GM21381 (cell line): ENCODE measurements at regions not wholly inside any gene's neighbourhood (a gene's known extent, or its start where the extent isn't known, plus 50 kb on each side); places are given as distances from the start of the nearest gene placed in this dataset.

Source experiments
- ATAC-seq: cut with Tn5 transposase; IDR thresholded peaks from one replicate; pipeline ENCODE4 v1.9.1; 2021; ENCODE audit warnings: mild to moderate bottlenecking, moderate library complexity; ENCODE audit not compliant: unreplicated experiment

DNA sequence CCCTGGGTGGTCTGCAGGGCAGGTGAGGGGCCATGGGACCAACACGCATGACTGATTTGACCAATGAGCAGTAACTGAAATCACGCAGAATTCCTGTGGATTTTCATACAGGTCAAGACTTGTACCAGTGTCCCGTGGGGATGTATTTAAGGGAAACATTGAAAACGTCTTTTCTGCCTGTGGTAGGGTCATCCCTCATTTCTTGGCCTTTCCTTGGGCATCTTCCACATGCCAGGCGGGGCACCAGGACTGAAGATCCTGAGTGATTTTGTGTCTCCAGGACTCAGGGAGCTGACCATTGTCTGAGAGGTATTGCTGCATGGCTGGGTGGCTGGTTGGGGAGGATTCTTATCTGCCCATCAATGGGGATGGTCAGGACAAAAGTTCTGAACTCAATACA lies 289.0 kb downstream of the GLRX3 start:
- ATAC-seq, result no peak

- ATAC-seq, result no peak
Observed at GRCh38 chr10:130425881-130426435, 289.8 kb downstream of the GLRX3 start.

DNA sequence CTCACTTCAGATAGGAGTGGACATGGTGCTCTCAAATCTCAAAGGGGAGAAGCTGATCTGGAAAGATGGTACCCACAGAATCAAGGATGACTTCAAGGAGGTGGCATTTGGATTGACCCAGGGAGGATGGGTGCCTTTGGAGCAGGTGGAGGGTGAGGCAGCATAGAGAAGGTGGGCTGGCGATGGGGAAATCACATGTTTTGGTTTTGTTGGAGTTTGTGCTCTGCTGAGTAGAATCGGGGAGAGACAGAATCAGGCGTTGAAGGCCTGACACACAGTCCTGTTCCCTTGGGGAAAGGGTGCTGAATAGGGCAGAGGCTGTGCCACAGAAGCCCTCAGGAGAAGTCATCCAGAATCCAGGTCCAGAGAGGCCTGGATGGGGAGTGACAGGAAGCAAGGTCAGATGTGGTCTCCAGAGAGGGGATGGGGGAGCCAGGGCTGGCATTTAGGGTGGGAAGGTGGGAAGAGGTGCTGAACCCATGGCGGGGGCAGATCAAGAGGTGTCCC lies 291.1 kb downstream of the GLRX3 start:
- no peak for ATAC-seq

DNA sequence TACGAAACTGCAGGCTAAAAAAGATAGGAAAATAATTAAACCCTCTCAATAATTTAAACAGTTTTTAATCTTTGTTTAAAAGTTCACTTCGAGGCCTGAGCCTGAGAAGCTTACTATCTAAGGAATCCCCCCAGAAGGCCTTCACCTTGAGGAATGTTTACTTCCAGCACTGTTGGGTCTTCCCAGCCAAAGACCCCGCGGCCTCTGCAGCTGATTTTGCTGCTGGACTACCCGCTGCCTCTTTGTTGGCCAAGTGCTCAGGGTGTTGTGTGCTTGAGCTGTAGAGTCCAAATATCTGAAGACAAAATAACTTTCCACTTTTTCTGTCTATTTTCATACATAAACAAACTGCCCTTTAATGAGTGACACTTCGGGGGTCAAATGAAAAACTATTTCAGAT lies 292.7 kb downstream of the GLRX3 start:
- ATAC-seq, result no peak

GRCh38 chr10:130429809-130430208 lies 293.6 kb downstream of the GLRX3 start:
- no peak for ATAC-seq

- ATAC-seq, result no peak
Observed at GRCh38 chr10:130430291-130430690, 294.1 kb downstream of the GLRX3 start.

GRCh38 chr10:130430852-130431704 lies 294.9 kb downstream of the GLRX3 start:
- ATAC-seq, result no peak

GRCh38 chr10:130432271-130432670 lies 296.1 kb downstream of the GLRX3 start:
- ATAC-seq, result no peak

DNA sequence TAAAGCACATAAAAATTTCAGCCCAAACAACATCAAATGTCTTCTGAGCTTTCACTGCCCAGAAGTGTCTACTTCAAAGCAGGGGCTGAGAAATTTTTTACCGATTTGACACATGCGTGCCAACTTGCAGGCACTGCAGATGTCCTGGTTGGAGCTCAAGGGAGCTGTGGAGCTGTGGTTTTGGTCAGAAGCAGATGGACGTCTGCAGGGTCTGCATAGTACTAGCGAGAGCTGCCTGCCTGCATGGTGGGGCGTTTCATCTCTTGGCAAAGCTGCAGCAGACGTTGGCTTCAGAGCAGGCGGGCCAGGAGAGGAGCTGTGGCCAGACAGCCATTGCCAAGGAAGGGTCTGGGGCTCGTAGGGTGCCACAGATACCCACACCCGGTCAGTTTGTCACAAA lies 296.7 kb downstream of the GLRX3 start:
- no peak for ATAC-seq

- no peak for ATAC-seq
Observed at GRCh38 chr10:130434446-130435385, 298.5 kb downstream of the GLRX3 start.

DNA sequence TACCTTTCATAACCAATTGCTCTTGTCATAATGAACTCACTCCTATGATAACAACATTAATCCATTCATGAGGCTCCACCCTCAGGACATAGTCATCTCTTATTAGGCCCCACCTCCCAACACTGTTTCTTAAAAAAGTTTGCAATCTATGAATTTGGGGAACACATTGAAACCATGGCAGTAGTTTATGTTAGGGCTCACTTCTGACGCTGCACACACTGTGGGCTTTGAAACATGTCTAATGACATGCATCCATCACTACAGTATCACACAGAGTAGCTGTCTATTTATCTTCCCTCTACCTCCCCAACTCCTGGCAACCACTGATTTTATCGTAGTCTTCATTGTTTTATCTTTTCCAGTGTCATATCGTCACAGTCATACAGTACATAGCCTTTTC lies 299.8 kb downstream of the GLRX3 start:
- no peak for ATAC-seq

GRCh38 chr10:130438861-130439260 lies 302.7 kb downstream of the GLRX3 start:
- ATAC-seq, result no peak

GRCh38 chr10:130439766-130440165 lies 303.6 kb downstream of the GLRX3 start:
- ATAC-seq, result no peak

DNA sequence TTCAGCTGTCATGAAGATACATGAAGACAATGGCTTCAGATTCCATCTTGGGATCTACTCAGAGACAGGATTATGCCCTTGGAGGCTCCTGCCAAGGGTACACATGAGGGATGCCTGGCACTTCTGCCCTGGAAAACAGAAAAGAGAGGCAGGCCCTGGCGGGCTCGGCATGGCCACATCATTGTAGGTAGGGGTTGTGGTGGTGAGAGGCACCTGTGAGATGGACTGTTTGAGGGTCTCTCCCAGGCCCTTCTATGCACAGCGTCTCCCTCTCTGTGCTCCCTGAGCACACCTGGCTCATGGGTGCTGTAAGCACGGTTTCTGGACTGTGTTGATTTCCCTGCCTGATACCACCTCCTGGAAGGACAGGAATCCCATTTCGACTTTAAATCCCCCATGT lies 304.3 kb downstream of the GLRX3 start:
- no peak for ATAC-seq

DNA sequence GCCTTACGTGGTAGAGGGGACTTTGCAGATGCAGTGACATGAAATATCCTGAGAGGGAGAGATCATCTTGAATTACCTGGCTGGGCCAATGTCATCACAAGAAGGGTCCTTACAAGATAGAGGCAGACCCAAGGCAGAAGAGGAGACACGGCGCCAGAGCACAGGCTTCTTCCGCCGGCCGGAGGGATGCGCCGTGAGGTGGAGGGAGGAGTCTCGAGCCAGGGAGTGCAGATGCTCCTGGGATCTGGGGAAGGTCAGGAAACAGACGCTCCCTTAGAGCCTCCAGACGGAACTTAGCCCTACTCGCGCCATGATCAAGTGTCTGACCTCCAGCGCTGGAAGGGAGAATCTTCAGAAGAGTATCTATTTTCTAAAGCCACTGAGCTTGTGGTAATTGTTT lies 304.8 kb downstream of the GLRX3 start:
- no peak for ATAC-seq

DNA sequence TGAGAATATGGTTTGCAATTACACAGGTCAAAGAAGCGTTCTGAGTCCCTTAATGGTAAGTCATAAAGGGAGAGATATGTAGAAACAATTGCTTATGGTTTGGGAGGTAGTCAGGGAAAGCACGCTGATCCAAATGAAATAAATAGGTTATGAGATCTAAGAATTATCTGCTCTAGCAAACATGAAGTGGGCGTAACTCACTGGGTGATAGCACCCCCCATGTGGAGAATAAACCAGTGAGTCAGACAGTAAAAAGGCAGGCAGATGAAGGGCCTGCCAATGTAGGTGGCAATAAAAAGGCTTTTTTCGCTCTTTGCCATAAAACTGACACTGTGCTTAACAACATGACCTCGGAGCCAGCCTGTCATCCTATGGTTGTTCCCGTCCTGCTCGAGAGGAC lies 306.9 kb downstream of the GLRX3 start:
- ATAC-seq, result no peak

DNA sequence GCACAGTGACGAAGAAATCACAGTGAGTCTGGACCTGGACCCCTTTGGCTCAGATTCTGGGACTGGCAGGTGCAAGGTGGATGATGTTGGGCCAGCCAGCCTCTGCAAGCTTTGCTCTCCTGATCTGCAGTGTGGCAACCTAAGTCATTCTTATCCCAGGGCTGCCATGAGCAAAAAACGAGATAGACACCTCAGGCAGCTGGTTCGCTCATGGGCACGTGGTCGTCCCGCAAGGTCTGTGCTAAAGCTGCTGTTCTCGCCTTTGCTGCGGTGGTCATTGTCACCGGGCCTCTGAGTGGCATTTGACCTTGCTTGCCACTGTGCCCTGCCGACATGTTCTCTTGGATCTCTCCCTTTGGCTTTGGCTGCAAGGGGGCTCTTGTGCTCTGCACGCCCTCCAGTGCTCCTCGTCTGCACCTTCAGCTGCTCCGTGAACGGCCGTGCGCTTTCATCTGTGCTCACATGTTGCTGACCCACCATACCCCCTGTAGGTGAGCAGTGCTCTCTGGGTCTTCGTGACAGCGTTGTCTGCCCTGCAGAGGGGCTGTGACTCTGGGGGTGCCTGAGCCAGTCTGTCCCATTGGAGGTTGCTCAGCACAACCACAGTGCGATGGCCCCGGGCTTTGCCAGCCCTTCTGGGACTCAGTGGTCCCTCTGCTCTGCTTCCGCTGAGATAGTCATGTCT lies 317.0 kb downstream of the GLRX3 start:
- ATAC-seq, result no peak

DNA sequence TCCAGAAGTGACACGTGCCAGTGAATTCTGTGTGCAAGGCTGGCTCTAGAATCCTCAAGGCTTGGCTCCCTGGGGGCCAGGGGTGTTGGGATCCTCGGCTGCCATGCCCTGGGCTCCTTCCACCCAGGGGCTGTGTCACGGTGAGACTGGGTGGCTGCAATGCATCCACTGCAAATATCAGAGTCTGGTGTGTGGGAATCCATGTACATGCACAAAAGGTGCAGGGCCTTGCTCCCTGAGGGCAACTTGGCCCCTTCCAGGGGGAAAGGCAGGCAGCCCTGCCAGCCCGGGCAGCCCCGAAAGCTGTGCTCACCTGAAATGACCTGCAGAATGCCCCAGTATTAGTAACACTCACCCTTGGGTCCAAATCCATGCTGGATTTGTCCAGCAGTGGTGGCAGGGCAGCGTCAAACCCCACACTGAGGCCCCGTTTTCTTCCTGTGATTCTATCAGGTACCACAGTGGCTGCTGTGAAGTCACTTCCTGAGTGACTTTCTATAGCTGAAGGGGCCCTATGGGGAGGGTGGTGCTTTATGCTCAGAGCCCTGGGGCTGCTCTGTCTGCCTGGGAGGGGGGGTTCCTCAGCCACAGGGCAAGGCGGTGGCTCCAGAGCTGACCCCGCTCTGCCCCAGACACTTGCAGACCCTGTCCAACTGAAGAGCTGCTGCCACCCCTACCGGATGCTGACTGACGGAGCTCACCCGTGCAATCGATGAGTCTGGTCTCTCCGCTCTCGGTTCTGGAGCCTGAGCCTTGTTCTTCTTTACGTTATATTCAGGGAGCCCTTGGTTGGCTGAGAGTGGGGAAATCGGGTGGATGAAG lies 317.7 kb downstream of the GLRX3 start:
- no peak for ATAC-seq

GRCh38 chr10:130454543-130455000 lies 318.4 kb downstream of the GLRX3 start:
- no peak for ATAC-seq
